Kidney capillary endothelial cell (primary cell): ENCODE measurements at regions not wholly inside any gene's neighbourhood (a gene's known extent, or its start where the extent isn't known, plus 50 kb on each side); places are given as distances from the start of the nearest gene placed in this dataset.

Experiments used
- DNase-seq: peaks from one replicate; pipeline ENCODE4 v3.0.0-alpha.2; 2018; ENCODE audit warnings: low spot score

DNA sequence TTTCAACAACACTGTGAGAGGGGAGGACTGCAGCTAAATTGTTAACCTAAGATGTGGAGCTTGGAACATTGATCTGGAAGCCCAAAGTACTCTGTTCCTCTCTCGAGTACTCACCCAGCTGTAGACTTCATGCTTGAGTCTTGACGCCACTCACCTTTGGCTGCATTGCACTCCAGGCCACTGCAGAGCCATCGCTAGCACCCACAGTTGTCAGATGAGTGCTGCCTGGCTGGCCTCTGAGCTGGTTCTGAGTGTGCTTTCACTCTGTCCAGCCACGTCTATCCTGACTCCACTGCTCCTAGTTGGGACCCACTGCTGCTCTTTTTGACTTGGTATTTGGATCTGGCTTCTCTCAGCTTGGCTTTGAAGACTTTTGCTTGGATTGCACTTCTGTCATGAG is 552.1 kb downstream of the DCDC2C start:
- DNase-seq = no peak

DNA sequence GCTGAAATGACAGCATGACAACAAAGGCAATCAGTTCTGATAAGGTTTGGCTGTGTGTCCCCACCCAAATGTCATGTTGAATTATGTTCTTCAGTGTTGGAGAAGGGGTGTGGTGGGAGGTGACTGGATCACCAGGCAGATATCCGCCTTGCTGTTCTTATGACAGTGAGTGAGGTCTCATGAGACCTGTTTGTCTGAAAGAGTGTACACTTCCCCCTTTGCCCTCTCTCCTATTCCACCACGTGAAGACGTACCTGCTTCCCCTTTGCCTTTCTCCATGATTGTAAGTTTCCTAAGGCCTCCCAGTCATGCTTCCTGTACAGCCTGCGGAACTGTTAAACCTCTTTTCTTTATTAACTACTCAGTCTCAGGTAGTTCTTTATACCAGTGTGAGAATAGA is 553.0 kb downstream of the DCDC2C start:
- DNase-seq = no peak

DNA sequence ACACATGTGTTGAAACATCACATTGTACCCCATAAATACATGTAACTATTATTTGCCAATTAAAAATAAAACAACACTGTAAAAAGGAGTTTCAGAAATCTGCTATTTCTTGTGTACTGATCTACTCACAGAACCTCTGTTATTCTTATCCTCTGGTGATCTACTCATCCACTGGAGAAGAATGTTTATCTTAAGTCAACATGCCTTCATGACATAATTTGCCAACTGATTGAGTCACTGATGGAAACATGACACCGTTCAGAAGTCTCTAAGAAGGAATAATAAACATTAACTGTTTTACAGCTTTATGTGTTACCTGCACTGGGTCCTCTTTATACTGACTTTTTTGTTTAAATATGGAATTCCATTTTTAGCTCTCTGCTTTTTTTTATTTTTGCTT is 555.2 kb downstream of the DCDC2C start:
- DNase-seq = no peak

DNA sequence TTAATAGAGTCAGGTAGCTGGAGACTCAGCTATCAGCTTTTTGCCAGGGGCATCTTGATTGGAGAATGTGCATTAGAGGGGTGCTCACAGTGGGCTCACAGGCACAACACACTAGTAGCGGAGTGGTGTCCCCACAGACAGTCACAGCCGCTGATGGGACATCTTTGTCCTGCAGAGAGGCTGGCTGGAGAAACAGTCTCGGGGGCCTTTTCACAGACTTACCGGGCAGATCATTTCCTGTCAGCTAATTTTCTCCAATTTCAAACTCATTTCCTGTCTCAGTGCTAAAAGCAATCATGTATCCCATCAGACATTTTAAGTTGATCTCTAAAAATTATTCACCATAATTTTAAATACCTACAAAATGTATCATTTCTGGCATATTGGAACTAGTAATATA is 562.6 kb downstream of the DCDC2C start:
- DNase-seq = no peak

DNA sequence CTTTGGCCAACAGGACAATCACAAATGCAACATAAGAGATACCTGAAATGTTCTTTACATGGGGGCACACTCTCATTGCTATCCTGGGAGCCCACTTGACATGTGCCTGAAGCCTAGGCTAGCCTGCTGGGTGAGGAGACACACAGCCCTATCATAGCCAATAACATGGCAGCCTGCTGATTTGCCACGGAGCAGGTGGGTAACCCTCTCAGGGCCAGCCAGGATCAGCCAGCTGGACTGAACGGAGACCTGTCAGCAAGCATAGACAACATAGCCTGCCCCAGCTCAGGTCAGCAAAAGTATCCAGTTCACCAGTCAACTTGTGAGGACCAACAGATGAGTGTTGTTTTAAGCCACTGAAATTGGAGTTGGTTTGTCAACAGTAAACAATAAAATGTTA is 566.5 kb downstream of the DCDC2C start:
- DNase-seq = no peak

DNA sequence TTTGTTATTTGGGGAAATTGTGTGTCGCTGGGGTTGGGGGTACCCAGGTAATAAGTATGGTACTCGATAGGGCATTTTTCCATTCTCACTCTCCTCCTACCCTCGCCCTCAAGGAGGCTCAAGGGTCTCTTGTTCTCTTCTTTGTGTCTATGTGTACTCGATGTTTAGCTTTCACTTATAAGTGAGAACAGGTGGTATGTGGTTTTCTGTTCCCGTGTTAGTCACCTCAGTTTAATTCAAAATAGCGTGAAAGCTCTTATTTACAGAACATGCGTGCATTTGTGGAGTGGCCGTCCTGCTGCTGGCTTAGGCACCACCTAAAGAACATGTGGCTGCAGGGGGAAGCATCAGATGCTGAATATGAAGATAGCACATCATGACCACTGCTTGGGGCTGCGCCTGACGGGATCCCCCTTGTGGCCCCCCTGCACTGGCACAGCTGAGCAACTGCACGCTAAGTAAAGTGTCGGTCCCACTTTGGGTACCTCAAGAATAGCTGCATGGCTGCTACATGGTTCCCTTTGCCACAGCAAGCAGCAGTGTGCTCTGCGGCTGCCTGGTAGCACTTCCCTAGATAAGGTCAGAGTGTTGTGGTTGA is 569.0 kb downstream of the DCDC2C start:
- no peak for DNase-seq

DNA sequence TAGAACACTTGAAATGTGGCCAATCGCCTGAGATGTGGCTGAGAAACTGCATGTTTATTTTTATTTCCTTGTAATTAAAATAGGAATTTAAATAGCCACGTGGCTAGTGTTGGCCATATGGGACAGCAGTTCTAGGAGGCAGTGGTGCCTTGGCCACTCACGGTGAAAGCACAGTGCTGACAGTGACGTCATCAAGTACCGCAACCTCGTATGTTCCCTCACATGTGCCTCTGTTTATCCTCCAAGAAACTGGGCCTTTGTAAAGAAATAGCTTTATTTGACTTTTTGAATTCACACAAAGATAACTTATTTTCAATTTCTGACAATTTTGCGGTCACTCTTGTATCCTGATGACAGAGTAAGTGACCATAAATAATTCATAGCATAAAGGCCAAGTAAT is 575.0 kb downstream of the DCDC2C start:
- DNase-seq = no peak

DNA sequence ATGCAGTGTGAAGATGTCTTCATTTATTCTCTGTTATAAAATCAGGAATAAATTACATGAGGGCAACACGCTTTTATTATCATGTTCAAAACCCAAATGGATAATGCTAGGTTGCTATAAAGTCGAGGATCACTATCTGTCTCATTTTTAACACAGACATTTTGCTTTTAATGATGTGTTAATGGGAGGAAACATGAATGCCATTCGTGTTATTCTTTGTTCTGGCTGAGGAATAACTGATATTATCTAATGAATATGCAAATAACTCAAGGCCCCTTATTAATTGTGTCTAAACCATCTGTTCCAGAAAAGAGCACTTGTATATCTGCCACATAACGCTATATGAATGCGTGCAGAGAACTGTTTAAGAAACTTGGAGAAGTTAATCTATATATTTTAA is 576.1 kb downstream of the DCDC2C start:
- no peak for DNase-seq

DNA sequence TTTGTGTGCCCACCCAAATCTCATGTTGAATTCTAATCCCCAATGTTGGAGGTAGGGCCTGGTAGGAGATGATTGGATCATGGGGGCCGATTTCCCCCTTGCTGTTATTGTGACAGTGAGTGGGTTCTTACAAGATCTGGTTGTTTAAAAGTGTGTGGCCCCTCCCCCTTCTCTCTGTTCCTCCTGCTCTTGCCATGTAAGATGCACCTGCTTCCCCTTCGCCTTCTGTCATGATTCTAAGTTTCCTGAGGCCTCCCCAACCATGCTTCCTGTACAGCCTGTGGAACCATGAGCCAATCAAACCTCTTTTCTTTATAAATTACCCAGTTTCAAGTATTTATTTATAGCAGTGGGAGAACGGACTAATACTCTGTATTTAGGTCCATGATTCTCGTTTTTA is 588.1 kb downstream of the DCDC2C start:
- no peak for DNase-seq

DNA sequence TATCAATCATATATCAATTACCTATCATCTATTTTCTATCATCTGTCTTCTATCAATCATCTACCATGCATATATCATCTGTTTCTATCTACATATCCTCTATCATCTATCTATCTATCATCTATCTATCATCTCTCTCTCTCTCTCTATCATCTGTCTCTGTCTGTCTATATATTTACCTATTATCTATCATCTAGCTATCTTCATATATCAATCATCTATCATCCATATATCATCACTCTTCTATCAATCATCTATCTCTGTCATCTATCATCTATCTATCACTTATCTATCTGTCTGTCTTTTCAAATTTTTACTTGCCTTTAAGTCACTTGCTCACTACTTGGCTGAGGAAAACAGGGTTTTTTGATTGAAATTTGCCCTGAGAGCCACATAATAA is 592.3 kb downstream of the DCDC2C start:
- no peak for DNase-seq

DNA sequence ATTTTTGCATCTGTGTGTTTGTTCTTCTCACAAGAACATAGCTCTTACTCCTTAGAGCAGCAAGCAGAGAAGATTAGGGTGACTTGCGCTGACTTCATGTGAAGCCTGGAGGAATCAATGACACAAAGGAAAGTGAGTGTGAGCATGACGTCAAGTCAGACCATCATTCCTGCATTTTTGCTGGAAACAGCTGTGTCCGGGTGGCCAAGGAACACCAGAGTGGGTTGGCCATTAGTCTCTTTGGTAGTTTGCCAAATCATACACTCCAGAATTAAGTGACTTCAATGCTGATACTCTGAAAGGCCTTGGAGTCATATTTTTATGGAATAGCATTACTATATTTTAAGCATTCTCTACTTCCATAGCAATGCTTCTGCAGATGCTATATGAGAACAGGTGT is 597.2 kb downstream of the DCDC2C start:
- no peak for DNase-seq

DNA sequence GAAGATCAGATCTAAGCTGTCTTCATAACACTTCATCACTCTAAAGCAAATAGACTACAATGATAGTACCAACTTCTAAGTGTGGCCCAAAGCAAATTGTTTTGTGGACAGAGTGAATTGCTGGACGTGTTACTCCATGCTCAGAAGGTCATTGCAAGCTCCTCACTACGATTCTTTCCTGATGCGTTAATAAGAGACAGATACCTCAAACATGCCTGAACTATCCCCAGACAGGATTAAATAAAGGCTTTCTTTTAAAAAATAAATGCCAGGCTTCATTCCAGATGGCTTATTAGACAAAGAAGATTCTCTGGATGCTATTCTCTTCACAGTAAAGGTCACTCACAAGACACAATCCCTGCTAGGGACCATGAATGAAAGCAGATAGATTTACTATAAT is 621.2 kb downstream of the DCDC2C start:
- no peak for DNase-seq

DNA sequence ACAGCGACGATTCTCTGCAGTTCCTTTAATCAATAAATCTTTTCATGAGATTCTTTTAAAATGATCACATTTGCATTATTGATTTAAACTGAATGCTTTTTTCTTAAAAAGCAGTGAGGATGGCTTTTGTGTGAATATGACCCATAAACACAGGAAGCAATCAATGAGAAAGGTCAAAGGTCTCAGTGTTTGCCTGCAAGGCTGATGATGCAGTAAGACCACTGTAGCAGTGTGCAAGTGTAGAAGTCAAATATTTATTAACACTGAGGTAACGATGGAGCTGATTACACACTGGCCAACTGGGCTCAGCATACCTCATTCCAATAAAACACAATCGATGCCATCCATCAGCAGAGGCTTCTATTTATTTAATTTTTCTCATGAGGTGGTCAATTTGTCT is 633.5 kb downstream of the DCDC2C start:
- DNase-seq = no peak

DNA sequence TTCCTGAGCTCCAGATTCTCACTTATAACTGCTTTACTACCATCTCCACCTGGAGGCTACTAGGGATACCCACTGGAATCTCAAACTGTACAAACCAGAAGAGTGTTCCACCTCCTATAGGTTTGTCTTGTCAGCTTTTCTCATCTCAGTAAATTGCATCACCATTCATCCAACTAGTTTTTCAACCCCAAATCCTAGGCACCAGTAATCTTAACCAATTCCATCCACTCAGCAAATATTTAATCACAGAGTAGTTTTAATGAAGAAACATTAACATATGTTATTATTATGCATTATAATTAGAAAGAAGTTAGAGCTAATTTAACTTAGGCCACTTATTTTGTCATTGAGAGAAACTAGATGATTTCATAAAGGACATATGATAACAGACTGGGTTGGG is 635.0 kb downstream of the DCDC2C start:
- no peak for DNase-seq

DNA sequence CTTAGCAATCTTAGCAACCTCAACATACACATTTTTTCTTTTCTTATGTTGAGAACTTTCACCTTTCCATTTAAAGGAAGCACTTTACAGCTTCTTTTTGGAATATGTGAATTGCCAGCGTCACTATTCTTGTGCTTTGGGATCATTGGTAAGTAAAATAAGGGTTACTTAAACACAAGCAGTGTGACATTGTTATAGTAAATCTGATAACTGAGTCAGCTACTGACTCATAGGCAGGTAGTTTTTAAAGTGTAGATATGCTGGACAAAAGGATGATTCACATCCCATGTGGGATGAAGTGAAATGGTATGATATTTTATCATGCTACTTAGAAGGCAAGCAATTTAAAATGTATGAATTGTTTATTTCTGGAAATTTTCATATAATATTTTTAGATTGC is 637.2 kb downstream of the DCDC2C start:
- peak; percentile 82 for DNase-seq

DNA sequence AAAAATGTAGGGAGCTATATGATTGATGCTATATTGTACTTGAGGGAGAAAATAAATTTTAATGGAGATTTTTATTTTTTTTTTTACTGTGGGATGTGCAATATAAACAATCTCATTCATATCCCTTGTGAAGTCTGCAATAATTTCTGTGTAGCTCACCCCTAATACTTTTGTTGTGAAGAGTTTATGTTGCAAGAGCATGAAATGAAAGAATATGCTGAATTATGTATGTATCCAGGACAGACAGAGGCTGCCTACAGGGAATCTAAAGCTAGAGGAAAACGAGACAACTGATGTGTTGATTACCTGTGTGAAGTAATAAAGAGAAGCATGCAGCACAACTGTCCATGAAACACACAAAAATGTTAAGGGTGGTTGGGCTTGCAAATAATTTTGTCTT is 643.3 kb downstream of the DCDC2C start:
- no peak for DNase-seq

DNA sequence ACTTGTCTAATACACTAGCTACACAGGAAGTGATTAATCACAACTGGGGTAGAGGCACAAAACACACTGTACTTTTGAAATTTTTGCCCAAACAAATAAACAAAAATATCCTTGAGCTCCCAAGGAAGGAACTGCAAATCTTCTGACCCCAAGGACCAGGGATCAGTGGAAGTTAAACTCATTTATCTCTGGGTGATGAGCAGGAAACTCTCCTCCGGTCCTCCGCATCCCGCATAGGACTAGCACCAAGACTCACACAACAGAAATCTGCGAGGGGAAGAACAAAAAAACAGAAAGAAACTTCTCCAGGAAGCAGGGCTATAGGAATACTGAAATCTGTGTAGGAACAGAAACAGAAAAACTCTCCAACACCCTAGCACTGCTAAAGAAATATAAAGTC is 650.3 kb downstream of the DCDC2C start:
- peak; percentile 16 for DNase-seq

DNA sequence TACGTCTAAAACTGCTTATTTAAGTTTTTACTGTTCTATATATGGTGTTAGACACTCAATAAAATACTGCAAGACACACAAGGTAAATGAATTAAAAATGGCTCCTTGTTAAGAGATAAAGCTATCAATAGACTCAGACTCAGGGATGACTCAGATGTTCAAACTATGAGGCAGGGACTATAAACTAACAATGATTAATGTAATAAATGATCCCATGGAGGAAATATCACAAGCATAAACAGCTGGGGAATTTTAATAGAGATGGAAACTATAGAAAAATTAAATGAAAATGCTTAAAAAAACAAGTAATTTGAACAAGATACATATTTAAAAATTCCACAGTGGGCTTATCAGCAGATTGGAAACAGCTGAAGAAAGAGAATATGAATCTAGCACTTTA is 650.8 kb downstream of the DCDC2C start:
- DNase-seq = peak; percentile 52

DNA sequence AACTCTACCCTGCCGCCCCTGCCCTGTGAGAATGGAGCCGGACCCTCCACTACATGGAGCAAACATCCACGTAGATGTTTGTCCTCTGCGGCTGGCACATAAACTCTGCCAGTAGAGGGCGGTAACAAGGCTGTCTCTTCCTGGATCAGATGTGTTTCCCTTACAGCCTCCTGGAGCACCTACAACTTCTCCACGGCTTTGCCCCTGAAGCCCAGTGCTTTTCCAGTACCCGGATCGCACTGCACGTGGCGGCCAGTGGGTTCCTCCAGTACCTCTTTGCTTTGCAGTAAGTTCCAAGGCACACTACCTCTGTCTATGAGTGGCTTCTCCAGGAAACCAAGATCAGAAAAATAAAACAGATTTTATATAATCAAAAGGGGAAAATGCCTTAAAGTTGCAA is 651.3 kb downstream of the DCDC2C start:
- DNase-seq = no peak

DNA sequence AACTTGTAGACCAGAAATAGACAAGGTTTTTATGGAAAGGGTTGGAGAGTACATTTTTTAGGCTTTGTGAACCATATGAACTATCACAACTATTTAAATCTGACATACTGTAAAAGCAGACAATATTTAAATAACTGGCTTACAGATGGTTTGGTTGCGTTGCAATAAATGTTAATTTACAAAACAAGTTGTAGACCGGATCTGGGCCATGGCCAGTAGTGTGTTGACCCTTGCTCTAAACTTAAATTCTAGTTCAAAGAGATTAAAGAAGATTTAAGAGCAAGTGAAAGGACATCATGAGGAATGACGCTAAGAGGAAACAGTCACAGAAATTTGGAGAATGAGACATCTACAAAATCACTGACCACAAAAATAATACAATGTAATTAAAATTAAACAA is 652.7 kb downstream of the DCDC2C start:
- no peak for DNase-seq

DNA sequence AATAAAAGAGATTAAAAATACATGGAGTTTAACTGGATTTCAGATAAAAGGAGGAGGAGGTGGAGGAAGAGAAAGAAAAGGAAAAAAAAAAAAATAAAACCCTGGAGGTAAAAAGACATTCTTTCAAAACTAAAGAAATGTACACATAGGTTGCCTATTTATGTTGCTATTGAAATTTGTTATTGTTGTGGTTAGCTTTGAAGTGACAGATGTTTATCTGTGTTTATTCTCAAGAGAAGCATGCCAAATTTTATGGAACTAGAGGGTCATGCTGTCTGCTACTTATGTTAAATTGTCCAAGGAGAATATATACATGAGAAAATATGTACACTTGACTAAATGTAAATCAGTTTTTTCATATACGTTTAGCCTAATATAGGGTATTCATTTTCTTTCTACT is 653.2 kb downstream of the DCDC2C start:
- no peak for DNase-seq

DNA sequence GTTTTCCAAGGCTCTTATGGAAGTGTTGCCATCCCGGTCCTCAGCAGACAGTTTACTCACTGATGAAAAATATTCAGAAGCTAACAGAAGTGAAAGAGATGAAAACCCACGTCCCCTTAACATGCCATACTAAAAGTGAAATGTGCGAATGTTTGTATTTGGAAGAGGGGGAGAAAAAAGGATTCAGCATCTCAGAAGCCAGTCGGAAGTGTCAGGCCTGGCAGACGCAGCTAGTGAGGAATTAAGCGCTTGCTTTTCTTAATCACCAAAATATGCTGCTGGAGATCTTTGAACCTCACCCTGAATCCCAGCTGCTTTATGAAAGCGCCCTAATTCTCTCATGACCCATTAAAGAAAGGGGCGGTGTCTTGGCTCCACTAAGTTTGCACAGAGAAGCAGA is 653.7 kb downstream of the DCDC2C start:
- no peak for DNase-seq

DNA sequence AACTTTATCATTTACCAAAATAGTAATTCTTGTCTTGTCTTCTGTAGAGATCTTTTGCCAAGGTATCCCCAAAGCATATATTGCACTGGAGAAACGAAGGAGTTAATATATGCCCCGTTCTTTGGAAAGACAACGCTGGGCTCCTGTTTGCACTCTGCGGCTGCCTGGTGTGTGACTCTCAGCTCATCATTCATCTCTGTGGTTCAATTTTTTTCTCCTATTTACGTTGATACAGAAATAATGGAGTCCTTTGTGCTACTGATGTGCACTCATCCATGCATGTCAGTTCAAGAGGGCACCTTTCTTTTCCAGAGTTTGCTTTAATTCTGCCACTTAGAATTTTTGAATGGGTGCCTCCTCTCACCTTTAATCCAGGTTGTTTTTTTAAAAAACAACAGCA is 655.5 kb downstream of the DCDC2C start:
- no peak for DNase-seq

DNA sequence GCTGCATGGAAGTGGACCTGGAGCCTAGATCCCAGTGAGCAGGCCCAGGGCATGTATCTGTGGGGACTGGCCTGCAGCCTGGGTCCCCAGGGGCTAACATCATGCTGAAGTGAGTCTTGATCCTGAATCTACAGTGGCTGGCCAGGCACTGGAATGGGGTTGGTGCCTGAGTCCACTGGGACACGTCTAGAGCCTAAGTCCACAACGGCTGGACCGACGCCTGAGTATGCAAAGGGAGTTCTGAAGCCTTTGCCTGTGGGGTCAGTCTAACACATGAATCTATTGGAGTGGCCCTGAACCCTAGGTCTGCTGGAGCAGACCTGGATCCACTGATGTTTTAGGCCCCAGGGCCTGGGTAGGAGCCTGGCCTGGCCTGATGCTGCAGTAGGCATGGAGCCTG is 665.5 kb downstream of the DCDC2C start:
- DNase-seq = no peak

DNA sequence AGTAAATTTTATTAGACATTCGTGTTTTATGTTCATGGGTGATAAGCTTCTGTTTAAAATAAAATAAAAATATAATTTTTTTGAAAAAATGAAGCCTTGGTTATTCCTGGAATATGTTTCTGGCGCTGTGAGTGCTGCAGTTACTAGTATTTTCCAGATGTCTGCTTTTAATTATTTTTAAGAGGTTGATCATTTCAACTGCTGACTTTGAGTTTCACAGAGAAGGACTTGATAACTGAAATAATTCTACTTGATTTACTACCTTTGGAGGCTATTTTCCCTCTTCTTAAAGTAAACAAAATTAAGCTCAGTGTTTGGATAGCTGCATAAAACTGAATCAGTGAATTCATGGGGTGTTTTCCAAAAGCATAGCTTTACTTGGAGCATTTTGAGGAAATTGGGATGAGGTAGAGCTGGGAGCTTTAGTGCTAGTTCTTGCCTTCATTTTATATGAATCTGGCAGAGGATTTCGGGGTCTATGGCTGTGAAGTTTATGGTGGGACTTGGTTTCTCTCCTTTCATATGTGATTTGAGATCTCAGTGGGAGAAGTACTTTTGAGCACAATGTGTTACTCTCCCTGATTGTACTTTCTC is 666.5 kb downstream of the DCDC2C start:
- DNase-seq = no peak
